GM12864 (cell line): ENCODE measurements at regions not wholly inside any gene's neighbourhood (a gene's known extent, or its start where the extent isn't known, plus 50 kb on each side); places are given as distances from the start of the nearest gene placed in this dataset.

Experiments used
- DNase-seq: peaks from one replicate; pipeline ENCODE4 v3.0.0-alpha.2; 2011; ENCODE audit warnings: low read depth
- H3K4me3 ChIP-seq: 2 replicates; pipeline ENCODE4 v1.5.1; 2011; ENCODE audit warnings: mild to moderate bottlenecking, low read depth, low read length, control low read depth
- TF ChIP-seq, protein P1 (sequence below): IDR thresholded peaks from 2 replicates; pipeline ENCODE4 v1.5.1; 2011; ENCODE audit warnings: low read depth, mild to moderate bottlenecking, moderate library complexity, low read length, control low read depth, inconsistent platforms; ENCODE audit errors: missing control alignments

DNA sequence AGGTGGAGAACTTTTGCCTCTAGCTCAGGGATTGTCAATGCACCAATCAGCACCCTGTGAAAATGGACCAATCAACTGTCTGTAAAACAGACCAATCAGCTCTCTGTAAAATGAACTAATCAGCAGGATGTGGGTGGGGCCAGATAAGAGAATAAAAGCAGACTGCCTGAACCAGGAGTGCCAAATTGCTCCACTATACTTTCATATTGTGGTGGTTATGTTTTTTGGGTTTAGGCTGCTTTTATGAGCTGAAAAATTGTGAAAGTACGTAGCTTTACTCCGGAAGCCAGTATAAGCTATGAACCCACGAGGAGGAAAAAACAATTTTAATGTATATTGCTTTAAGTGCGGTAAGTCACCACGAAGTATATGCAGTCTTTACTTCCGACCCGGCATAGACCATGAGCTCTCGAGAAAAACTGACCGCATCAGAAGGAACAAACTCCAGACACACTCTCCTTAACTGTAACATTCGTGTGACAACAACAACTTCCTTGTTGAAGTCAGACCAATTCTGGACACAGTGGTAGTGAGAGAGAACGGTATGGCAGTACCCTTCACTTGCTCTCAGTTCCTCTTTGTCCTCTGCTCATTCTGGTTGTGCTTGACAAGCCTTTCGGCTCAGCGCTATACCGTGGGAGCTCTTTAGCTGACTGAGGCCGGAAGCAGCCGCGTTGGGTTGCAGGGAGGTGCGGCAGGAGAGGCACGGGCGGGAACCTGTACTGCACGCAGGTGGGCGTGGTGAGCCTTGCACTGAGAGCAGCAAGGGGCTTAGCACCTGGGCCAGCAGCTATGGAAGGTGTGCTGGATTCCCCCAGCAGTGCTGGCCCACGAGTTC lies 81.9 kb upstream of the E2F3 start:
- TF ChIP-seq, protein P1, sequence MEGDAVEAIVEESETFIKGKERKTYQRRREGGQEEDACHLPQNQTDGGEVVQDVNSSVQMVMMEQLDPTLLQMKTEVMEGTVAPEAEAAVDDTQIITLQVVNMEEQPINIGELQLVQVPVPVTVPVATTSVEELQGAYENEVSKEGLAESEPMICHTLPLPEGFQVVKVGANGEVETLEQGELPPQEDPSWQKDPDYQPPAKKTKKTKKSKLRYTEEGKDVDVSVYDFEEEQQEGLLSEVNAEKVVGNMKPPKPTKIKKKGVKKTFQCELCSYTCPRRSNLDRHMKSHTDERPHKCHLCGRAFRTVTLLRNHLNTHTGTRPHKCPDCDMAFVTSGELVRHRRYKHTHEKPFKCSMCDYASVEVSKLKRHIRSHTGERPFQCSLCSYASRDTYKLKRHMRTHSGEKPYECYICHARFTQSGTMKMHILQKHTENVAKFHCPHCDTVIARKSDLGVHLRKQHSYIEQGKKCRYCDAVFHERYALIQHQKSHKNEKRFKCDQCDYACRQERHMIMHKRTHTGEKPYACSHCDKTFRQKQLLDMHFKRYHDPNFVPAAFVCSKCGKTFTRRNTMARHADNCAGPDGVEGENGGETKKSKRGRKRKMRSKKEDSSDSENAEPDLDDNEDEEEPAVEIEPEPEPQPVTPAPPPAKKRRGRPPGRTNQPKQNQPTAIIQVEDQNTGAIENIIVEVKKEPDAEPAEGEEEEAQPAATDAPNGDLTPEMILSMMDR, result no peak

DNA sequence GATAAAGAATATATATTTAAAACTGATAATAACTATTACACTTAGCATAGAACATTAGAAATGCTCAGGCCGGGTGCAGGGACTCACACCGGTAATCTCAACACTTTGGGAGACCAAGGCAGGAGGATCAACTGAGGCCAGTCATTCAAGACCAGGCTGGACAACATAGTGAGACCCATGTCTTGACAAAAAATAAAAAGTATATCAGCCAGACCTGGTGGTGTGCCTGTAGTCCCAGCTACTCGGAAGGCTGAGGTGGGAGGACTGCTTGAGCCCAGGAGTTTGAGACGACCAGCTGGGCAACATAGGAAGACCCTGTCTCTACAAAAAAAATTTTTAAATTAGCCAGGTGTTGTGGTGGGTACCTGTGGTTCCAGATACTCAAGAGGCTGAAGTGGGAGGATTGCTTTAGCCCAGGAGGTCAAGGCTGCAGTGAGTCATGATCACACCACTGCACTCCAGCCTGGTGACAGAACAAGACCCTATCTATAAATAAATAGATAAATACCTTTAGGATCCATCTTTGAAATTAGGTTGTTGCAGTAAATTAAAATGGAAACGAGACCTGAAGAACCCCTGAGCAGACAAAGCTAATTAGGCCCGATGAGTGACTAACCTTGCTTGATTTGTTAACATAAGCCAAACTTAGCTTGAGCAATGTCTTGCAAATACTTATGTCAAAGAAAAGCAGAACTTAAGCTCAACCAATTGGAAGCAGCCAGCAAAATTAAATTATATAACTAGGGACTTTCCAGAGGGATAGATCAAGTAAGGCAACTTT lies 75.8 kb upstream of the E2F3 start:
- H3K4me3 ChIP-seq, result no peak overlapping the region
- TF ChIP-seq, protein P1, result no peak
- DNase-seq, result no peak

More for the DNA sequence above, 81.9 kb upstream of the E2F3 start:
- peak; percentile 97 for DNase-seq
- H3K4me3 ChIP-seq, result peak overlapping the region; percentile 30

DNA sequence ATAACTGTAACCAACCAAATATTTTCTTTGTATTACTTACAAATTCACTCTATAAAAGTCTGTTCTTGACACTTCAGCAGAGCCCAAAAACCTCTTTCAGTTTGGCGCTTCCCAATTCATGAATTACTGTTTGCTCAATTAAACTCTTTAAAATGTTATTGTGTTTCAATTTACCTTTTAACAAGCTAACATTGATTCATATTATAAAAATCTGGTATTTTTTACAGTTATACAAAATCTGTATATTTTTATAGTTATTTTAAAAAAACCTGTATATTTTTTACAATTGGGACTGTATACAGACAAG lies 75.3 kb upstream of the E2F3 start:
- TF ChIP-seq, protein P1, result no peak
- DNase-seq, result no peak

DNA sequence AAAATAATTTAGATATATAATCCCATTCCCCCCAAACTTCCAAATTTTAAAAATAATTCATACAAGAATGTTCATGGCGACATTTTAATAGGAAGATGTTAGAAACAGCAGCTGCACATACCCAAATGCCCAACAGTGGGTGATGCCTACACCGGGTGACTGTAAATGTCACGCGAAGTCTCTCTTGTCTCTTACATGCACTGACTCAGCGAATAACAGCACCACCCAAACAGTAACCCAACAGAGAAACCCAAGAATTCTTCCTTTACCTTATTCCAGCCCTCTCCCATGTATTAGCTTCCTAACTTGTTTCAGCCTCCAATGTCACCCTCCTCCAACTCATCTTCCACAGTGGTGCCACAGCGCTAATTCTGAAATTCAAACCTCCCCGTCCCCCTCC lies 74.5 kb upstream of the E2F3 start:
- TF ChIP-seq, protein P1, result no peak
- H3K4me3 ChIP-seq, result no peak overlapping the region
- DNase-seq, result no peak

More for the DNA sequence above, 75.3 kb upstream of the E2F3 start:
- H3K4me3 ChIP-seq, result no peak overlapping the region

DNA sequence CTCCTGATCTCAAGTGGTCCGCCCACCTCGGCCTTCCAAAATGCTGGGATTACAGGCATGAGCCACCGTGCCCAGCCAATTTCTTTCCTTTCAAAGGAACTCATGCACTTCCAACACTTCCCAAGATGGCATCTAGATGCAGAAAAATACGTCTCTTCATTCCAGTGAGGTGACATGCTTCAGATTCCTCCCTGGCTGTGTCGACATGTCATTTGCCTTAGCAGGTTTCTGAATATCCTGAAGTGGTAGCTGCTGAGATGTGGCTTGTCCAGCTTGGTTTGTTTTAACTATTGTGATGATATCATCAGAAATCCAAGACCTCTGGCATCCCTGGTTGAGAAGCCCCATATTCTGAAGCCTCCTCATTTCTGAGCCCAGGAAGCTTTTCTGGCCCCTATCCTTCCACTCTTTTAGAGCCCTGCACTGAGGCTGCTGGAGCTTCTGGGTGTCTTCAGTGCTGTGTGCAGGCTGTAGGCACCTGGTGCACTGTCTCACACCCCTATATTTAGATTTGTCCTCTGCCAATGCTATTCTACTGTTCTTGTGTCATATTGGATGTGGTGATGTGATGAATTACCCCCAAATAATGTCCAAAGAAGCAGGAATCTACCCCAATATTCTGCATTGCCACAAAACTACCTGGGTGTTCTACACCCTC lies 73.3 kb upstream of the E2F3 start:
- TF ChIP-seq, protein P1, result no peak
- H3K4me3 ChIP-seq, result no peak overlapping the region
- DNase-seq, result no peak

DNA sequence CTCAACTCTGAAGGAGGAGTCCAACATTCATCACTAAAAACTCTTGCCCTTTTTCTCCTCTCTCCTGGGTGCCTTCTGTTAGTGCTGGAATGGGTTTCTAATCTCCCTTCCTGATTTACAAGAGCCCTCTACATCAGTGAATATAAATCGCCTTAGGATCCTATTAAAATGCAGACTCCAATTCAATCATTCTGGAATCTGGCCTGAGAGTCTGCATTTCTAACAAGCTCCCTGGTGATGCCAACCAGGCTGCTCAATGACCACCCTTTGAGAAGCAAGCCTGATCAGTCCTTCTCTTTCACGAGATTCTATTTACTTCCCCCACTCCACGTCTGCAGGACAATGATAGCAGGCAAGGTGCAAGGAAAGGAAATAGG lies 72.8 kb upstream of the E2F3 start:
- no peak overlapping the region for H3K4me3 ChIP-seq
- TF ChIP-seq, protein P1, result no peak
- no peak for DNase-seq
